GM12891 (cell line): ENCODE measurements at regions not wholly inside any gene's neighbourhood (a gene's known extent, or its start where the extent isn't known, plus 50 kb on each side); places are given as distances from the start of the nearest gene placed in this dataset.

Source experiments
- POLR2A ChIP-seq: IDR thresholded peaks from 2 replicates; pipeline ENCODE4 v1.6.1; 2011; ENCODE audit warnings: low read depth, low read length, control low read depth
- POLR2AphosphoS5 ChIP-seq: IDR thresholded peaks from 2 replicates; pipeline ENCODE4 v1.6.1; 2011; ENCODE audit warnings: low read depth, low read length, control low read depth
- TAF1 ChIP-seq: IDR thresholded peaks from 2 replicates; pipeline ENCODE4 v1.6.1; 2011; ENCODE audit warnings: low read depth, low read length, control low read depth

GRCh38 chr3:109728861-109729494 lies 391.6 kb upstream of the DPPA4 start:
- TF ChIP-seq POLR2A (no peak), TAF1 (no peak), POLR2AphosphoS5 (no peak)
